ENCODE measurements at regions not wholly inside any gene's neighbourhood (a gene's known extent, or its start where the extent isn't known, plus 50 kb on each side); places are given as distances from the start of the nearest gene placed in this dataset.

DNA sequence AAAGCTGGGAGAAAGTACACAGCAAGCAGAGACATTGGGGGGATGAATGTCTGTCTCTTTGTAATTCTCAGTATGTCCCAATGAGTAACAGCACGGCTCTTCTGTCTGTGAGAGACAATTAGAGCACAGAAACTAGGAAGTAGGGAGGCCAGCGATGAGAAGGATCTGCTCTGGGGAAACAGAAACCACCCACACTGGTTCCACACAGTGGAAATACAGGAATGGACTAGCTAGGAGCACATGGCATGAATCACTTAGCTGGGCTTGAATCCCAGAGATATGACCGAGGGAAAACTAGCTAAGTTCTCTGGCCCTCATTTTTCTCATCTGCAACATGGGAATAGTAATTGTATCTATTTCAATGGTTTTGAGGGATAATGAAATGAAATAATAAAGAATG is 895.9 kb downstream of the TLE4 start:
- no peaks in the 10 kb centered on the region for H3K27me3 ChIP-seq (ENCODE audit: control insufficient read depth, insufficient read depth, low read length)
- no peak overlapping the region for H3K27ac ChIP-seq (ENCODE audit: low read length)
- no peaks in the 10 kb centered on the region for H3K9me3 ChIP-seq (ENCODE audit: control insufficient read depth, insufficient read depth, low read depth, low read length)
- no peaks in the 10 kb centered on the region for H3K36me3 ChIP-seq (ENCODE audit: control insufficient read depth, insufficient read depth, low read length)
- BruUV-seq (replicated peaks): no TSS peak
- H3K4me1 ChIP-seq (ENCODE audit: control insufficient read depth, insufficient read depth, low read length): no peaks in the 10 kb centered on the region
- TF ChIP-seq TCF7L2 (IDR thresholded peaks at IDR 0.05; ENCODE audit: low read depth, low read length): no peak
- ChIA-PET POLR2A (no interaction called here), CTCF (no interaction called here)
- no peak for DNase-seq (ENCODE audit: low read depth, low spot score)
- H3K4me3 ChIP-seq (ENCODE audit: low read depth in 2 of 2, low read length in 2 of 2): no peak overlapping the region
- ATAC-seq: no peak
- in situ Hi-C loops (cut with HindIII; ENCODE audit: low pct_unique_long_range_greater_than_20kb, low sequenced_read_pairs): no loop called here
- intact Hi-C loops (cut with micrococcal nuclease; ENCODE audit: unreplicated experiment): no loop called here

DNA sequence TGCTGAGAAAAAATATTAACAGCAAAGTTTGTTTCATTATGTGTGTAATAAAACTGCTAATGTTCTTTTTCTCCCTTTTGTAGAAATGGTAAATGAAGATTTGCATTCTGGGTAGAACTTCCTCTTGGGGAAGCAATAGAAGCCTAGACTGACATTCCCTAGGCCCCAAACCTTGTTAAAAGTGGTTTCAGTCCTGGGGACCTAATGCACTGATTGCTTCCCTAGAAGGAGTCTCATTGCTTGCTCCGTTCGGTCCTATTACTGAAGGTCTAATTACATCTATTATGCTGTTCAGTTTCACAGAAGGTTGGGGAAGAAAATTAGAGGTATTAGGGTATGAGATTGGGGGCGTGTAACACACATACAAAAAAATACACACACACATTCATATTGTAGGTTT is 893.8 kb downstream of the TLE4 start:
- H3K4me1 ChIP-seq (ENCODE audit: control insufficient read depth, insufficient read depth, low read length): no peaks in the 10 kb centered on the region
- H3K4me3 ChIP-seq (ENCODE audit: low read depth in 2 of 2, low read length in 2 of 2): no peak overlapping the region
- ATAC-seq: no peak
- no TSS peak for BruUV-seq (replicated peaks)
- no peak overlapping the region for H3K27ac ChIP-seq (ENCODE audit: low read length)
- H3K36me3 ChIP-seq (ENCODE audit: control insufficient read depth, insufficient read depth, low read length): no peaks in the 10 kb centered on the region
- no peaks in the 10 kb centered on the region for H3K27me3 ChIP-seq (ENCODE audit: control insufficient read depth, insufficient read depth, low read length)
- in situ Hi-C loops (cut with HindIII; ENCODE audit: low pct_unique_long_range_greater_than_20kb, low sequenced_read_pairs) (no loop called here), intact Hi-C loops (cut with micrococcal nuclease; ENCODE audit: unreplicated experiment) (no loop called here)
- ChIA-PET POLR2A (no interaction called here), CTCF (no interaction called here)
- TF ChIP-seq, protein P1, sequence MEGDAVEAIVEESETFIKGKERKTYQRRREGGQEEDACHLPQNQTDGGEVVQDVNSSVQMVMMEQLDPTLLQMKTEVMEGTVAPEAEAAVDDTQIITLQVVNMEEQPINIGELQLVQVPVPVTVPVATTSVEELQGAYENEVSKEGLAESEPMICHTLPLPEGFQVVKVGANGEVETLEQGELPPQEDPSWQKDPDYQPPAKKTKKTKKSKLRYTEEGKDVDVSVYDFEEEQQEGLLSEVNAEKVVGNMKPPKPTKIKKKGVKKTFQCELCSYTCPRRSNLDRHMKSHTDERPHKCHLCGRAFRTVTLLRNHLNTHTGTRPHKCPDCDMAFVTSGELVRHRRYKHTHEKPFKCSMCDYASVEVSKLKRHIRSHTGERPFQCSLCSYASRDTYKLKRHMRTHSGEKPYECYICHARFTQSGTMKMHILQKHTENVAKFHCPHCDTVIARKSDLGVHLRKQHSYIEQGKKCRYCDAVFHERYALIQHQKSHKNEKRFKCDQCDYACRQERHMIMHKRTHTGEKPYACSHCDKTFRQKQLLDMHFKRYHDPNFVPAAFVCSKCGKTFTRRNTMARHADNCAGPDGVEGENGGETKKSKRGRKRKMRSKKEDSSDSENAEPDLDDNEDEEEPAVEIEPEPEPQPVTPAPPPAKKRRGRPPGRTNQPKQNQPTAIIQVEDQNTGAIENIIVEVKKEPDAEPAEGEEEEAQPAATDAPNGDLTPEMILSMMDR (IDR thresholded peaks at IDR 0.05): no peak
- TF ChIP-seq, protein P2, sequence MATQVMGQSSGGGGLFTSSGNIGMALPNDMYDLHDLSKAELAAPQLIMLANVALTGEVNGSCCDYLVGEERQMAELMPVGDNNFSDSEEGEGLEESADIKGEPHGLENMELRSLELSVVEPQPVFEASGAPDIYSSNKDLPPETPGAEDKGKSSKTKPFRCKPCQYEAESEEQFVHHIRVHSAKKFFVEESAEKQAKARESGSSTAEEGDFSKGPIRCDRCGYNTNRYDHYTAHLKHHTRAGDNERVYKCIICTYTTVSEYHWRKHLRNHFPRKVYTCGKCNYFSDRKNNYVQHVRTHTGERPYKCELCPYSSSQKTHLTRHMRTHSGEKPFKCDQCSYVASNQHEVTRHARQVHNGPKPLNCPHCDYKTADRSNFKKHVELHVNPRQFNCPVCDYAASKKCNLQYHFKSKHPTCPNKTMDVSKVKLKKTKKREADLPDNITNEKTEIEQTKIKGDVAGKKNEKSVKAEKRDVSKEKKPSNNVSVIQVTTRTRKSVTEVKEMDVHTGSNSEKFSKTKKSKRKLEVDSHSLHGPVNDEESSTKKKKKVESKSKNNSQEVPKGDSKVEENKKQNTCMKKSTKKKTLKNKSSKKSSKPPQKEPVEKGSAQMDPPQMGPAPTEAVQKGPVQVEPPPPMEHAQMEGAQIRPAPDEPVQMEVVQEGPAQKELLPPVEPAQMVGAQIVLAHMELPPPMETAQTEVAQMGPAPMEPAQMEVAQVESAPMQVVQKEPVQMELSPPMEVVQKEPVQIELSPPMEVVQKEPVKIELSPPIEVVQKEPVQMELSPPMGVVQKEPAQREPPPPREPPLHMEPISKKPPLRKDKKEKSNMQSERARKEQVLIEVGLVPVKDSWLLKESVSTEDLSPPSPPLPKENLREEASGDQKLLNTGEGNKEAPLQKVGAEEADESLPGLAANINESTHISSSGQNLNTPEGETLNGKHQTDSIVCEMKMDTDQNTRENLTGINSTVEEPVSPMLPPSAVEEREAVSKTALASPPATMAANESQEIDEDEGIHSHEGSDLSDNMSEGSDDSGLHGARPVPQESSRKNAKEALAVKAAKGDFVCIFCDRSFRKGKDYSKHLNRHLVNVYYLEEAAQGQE (IDR thresholded peaks at IDR 0.05; ENCODE audit: insufficient read depth in 1 of 2, low read depth in 2 of 2, low read length in 1 of 2): no peak
- TF ChIP-seq POLR2AphosphoS5 (IDR thresholded peaks at IDR 0.05; ENCODE audit: low read depth, low read length) (no peak), TCF7L2 (IDR thresholded peaks at IDR 0.05; ENCODE audit: low read depth, low read length) (no peak), SIN3A (IDR thresholded peaks at IDR 0.05; ENCODE audit: borderline replicate concordance, insufficient read depth, low read depth, low read length) (no peak)
- DNase-seq (ENCODE audit: low read depth, low spot score): no peak
- H3K9me3 ChIP-seq (ENCODE audit: control insufficient read depth, insufficient read depth, low read depth, low read length): no peaks in the 10 kb centered on the region

DNA sequence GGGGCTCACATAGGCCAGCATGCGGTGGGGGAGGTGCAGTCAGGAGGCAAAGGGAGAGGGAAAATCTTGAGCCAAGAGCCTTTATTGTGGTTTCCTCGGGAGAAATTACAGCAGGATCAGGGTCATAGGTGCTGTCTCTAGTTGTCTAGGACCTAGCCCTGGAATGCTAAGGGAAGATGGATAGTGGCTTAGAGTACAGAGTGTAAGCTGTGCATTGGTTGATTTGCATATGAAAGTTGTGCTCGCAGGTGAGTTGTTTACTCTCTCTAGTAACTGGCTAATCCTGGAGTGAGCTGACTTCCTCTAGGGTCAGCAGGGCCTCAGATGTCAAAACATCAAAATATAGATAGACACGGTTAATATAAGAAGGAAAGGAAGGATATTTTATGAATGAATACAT is 877.7 kb downstream of the TLE4 start:
- Histone ChIP-seq H3K9me3 (ENCODE audit: control insufficient read depth, insufficient read depth, low read depth, low read length) (no peaks in the 10 kb centered on the region), H3K4me1 (ENCODE audit: control insufficient read depth, insufficient read depth, low read length) (no peaks in the 10 kb centered on the region), H3K36me3 (ENCODE audit: control insufficient read depth, insufficient read depth, low read length) (no peaks in the 10 kb centered on the region), H3K27ac (ENCODE audit: low read length) (no peak overlapping the region), H3K27me3 (ENCODE audit: control insufficient read depth, insufficient read depth, low read length) (no peaks in the 10 kb centered on the region), H3K4me3 (ENCODE audit: low read depth in 2 of 2, low read length in 2 of 2) (no peak overlapping the region)
- BruUV-seq (replicated peaks): no TSS peak
- TF ChIP-seq SIN3A (IDR thresholded peaks at IDR 0.05; ENCODE audit: borderline replicate concordance, insufficient read depth, low read depth, low read length) (no peak), POLR2AphosphoS5 (IDR thresholded peaks at IDR 0.05; ENCODE audit: low read depth, low read length) (no peak), TCF7L2 (IDR thresholded peaks at IDR 0.05; ENCODE audit: low read depth, low read length) (no peak)
- TF ChIP-seq, protein P2 (IDR thresholded peaks at IDR 0.05; ENCODE audit: insufficient read depth in 1 of 2, low read depth in 2 of 2, low read length in 1 of 2): no peak
- TF ChIP-seq, protein P1 (IDR thresholded peaks at IDR 0.05): no peak
- ChIA-PET CTCF (no interaction called here), POLR2A (no interaction called here)
- in situ Hi-C loops (cut with HindIII; ENCODE audit: low pct_unique_long_range_greater_than_20kb, low sequenced_read_pairs): no loop called here
- DNase-seq (ENCODE audit: low read depth, low spot score) (no peak), ATAC-seq (no peak)
- intact Hi-C loops (cut with micrococcal nuclease; ENCODE audit: unreplicated experiment): no loop called here

All from Panc1 (cell line).